DMS53 (cell line): ENCODE measurements at regions not wholly inside any gene's neighbourhood (a gene's known extent, or its start where the extent isn't known, plus 50 kb on each side); places are given as distances from the start of the nearest gene placed in this dataset.

Experiments used
- DNase-seq: peaks from one replicate; lab custom pipeline; 2025; lab: John Stamatoyannopoulos, UW

DNA sequence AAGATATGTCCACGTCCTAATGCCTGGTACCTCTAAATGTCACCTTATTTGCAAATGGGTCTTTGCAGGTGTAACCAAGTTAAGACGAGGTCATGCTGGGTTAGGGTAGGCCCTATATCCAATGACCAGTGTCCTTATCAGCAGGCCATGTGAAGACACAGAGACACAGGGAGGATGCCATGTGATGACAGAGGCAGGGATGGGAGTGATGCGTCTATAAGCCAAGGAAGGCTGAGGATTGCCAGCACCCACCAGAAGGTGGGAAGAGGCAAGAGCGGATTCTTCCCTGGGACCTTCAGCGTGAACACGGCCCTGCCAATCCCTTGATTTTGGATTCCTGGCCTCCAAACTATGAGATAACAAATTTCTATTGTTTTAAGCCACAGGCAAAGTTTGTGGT, 123.4 kb upstream of the CXCL14 start:
- DNase-seq, result no peak

DNA sequence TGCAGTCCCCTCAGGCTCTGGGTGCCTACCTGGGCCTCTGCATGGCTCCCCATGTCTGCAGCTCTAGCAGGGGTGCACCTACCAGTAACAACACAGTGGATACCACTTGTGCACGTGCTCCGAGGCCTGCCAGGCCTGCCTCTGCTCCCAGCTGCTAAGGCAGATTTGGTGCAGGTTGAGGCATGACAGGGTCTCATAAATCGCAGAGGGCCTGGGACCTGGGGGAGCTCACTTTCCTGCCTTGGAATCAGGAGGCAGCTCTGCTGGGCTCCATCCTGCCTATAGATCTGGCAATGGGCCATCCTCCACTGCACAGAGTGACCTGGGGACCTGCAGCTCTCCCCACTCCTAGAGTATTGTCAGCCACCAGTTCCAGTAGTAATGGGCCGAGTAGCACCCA, 121.9 kb upstream of the CXCL14 start:
- DNase-seq, result no peak

DNA sequence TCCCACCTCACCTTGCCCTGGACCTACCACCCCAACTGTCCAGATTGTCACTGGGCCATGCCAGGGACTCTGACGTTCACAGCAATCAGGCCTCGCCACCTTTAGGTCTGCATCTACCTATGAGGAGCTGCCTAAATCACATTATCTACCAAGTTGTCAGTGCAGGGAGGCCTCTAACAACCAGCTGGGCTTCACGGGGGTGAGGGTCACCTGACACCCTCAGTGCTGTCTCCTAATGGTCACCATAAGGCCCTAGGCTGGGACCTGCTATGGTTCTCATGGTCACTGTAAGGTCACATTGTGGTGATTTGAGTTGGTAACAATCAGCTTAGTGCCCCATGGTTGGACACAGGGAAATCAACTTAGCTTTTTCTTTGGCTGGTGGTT, 119.2 kb upstream of the CXCL14 start:
- no peak for DNase-seq

DNA sequence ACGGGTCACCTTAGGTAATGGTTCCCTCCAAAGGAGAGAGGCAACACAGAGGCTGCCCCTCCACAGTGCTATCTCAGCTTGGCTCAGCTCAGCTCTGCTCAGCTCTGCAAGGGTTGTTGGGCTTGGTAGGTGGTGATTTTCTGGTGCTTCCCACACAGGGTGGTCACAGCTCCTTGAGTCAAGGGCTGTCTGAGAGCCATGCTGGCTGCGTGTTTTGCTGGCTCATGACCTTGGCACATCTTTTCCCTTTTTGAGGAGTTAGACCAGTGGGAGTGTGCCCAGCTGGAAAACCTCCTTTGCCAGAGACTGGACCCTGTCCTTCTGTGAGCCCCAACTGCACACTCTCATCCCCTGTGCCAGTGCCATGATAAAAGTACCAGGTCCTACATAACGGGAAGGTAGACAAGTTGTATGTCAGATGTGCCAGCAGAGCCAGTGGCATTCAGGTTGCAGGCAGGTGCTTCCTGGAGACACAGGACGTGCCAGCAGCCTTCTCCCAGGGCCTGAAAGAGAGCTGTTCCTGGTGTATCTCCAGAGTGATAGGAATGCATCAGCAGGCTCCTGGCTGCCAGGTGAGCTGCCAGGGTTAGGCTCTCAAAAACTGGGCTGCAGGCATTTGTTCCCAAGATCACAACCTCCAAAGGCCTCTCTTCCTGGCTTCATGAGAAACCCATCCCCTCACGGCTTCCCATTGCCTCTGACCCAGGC, 118.6 kb upstream of the CXCL14 start:
- DNase-seq, result no peak

DNA sequence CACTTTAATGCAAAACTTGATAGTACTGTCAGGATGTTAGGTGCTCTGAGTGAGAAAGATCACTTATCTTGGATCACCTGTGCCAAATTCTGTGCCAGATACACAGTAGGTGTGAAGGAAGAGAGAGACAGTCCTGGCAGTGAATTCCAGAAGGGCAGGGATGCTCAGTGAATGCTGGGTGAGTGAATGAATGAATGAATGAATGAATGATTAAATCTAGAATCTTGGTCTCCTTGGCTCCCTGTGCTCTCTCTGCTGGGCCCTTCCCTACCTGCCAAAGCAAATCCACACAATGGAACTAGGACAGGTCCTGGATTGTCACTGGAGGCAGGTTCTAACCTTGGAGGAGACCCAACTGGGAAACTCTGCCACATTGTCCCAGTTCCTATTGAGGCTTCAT, 117.5 kb upstream of the CXCL14 start:
- no peak for DNase-seq

DNA sequence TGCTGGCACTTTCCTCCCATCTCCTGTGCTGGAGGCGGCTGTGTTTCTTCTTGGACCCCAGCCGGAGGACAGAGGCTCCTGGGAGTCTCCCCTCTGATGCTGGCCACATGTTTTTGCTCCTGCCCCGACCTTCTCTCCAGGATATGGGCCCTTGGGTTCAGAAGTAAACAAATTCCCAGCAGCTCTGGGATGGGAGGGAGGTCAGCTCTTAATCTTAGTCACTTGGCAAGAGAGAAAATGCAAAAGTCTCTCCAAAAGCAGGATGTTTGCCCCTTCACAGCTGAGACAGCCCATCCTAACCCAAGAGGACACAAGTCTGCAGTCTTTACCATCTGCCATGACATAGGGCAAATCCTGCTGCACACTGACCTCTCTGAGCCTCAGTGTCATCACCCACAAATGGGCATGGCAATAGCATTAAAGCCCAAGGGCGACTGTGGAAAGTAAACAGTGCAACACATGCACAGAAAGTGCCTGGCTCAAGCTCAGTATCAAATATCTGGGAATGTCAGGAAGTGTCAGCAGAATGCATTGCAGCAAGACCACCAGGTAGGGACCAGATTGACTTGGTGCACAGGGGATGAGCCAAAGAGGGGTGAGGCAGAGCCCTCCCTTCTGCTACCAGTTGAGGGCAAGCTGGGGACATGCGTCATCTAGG, 117.0 kb upstream of the CXCL14 start:
- DNase-seq, result no peak

DNA sequence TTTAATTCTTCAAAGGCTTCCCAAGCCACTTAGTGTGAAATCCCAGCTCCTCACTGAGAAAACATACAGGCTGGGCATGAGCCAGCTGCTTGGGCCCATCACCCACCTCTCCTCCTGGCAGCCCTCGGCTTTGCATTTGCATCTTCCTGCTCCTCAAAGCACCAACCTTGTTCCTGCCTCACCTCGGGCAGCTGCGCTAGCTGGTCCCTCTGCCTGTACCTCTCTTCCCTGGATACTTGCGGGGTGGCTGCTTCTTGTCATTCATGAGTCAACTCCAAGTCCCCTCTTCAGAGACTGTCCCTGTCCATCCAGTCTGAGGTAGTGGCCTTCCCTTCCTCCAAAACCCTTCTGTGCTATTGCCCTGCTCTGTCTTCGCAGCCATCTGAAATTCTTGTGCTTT, 116.1 kb upstream of the CXCL14 start:
- no peak for DNase-seq

DNA sequence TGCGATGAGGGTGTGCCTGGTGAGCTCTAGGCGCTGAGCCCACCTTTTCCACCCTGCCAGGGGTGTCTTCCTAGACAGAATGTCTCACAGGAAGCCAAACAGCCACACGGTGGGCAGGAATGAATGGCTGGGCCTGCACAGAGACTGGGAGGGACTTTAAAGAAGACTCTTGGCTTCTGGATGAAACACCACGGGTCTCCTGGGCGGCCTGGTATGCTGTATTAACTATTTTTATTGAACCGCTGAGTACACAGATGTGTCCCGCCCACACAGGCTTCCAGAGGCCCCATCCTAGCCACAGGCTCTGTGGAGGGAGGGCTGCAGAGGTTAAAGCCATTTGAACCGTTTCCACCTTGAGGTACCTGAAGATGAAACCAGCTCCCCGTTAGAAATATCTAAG, 115.2 kb upstream of the CXCL14 start:
- no peak for DNase-seq

DNA sequence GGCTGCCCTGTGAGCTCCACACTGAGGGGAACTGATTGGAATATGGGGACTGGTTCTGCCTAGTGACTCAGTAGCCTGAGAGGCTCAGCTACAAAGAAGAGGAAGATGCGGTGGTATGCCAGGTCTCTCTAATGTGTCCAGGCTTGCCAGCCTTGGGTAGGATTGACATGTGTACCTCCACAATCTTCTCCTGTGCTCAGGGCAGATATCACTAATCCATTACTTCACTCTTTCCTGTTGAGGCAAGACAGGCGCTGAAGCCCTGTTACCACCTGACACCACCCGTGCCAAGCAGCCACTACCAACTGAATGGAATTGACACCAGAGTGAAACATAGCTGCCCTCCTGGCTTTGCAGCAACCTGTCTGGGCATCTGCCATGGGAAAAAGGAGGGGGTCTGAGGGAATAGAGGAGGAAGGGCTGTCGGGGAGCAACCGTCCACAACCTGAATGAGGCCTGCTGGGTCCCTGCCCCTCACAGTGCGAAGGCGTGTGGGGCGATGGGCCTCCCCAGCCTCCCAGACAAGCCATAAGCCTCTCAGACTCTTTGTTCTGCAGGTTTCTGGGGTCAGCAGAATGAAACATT, 114.7 kb upstream of the CXCL14 start:
- DNase-seq, result no peak

DNA sequence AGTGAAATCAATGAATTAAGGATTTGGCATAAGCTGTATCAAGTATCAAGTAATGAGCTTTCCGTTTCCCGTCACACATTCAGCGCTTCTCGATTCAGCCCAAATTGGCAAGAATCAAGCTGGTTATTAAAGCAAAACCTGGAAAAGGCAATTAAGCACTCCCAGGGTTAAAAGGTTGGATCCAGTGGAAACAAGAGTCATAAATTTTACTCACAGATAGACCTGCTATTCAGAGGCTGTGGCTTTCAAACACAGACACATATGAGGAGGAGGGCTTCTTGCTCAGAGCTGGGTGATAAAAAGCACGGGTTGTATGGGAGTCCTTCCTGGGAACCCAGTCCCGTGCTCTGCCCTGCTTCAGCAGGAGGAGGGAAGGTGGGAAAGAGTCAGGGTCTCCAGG, 112.3 kb upstream of the CXCL14 start:
- DNase-seq, result no peak

DNA sequence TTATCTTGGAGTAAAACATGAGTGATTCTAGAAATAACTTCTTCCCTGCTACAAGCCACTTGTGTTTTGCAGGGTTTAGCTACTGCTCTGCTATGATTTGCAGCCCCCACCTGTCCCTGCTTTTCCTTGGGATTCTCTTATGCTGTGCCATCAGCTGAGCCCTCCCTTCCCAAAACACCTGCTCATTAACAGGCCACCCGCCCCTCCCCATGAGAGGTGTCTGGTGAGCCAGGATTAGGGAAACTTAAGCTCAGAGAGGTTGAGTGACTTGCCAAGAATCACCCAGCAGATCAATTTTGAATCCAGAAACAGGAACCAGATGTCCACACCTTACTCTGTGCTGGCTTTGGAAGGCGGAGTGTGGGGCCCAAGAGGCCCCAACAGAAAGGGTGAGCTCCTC, 111.7 kb upstream of the CXCL14 start:
- no peak for DNase-seq

DNA sequence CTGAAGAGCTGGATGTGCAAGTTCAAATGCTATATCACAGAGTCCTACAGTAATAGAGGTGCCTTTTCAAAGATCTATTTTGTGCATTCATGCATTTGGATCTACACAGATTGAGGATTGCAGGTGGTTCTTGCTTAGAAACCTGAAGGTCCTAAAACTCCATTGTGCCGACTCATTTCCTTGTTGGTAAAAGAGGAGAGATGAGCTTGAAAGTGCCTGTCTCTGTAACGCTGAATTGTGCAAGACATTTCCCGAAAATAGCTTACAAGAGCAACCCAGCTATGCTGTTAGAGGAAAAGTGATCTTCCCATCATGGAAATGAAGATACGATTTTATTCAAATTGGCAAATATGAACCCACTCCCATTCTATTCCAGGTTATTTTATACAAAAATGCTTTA, 110.7 kb upstream of the CXCL14 start:
- peak; percentile 10 for DNase-seq

DNA sequence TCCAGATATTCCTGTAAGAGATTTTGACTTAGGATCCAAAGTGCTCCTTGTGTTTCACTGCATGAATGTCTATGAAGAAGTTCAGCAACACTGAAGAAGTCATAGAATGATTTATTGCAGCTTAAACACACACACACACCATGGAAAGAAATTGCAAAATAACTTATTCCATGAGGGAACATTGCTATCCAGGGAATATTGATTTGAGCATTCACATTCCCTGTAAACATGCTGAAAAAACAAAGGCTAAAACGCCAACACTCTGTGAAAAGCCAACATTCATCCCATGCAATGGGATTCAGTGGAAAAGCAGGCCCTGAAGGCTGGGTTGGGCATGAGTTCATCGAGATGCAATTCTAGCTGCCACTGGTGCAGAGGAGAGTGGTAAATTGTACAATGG, 109.6 kb upstream of the CXCL14 start:
- DNase-seq, result no peak

DNA sequence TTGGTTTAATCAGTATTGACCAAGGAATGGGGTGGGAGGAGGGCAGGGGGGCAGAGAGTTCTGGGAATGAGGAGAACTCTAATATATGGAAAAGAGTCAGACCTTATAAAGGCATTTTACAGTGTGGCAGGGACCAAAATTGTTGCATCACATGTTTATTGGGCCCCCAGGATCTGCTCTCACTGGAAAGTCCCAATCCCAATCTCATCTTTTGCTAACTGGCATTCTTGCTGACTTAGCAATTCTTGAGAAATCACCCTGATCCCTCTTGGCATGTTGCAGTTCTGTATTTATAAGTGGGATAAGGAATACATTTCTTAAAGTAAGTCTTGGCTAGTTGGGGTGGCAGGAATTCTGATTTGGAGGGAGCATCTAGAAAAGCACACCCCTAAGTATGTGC, 104.4 kb upstream of the CXCL14 start:
- DNase-seq, result no peak

DNA sequence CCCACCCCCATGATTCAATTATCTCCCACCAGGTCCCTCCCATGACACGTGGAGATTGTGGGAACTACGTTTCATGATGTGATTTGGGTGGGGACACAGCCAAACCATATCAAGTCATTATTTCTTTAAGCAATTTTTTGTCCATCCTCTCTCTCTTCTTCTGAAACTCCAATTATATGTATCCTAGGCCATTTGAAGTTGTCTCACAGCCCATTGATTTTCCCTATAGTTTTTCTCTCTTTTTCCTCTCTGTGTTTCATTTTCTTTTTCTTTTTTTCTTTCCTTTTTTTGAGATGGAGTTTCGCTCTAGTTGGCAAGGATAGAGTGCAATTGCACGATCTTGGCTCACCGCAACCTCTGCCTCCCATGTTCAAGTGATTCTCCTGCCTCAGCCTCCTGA, 101.9 kb upstream of the CXCL14 start:
- no peak for DNase-seq

DNA sequence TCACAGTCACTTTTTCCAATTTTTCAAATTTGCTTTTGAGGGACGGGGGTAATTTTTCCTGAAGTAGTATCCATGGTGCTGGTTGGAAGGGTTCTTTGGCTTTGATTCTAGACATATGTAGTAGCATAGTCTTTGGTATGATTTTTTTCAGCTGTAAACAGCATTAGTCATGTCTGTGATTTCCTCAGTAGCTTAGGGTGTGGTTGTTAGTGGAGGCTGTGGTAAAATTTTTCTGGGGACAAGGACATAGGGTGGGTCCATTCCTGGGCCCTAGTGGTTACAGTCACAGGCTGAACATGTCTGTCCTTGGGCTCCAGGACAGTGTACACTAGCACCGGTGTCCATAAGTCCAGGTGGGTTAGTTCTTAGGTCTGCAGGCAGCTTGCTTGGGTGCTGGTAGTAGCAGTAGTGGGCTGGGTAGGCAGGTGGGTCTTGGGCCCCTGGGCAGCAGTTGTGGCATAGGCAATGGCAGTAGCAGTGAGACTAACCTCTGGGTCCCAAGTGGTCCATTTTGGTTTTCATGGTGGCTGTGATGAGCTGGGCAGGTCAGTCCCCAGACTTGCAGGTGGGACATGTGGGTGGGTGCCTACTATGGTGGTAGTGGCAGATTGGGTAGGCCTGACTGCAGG, 100.0 kb upstream of the CXCL14 start:
- DNase-seq, result no peak

DNA sequence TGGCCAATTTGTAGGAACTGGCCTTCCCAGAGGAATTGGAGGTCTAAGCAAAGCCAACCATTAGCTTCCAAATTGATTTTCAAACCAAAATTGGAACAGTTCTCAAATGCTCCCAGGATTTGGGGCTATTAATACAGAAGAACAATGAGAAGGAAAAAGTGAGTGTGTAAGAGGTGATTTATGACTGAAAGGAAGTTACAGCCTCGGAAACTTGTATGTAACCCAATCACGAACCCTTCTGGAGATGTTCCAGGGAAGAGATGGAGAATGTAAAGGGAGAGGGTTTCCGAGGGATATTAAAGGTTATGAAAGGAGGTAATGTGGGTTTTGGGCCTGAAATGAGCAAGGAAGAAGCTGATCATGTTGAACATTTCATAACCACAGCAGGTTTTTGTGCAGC, 93.2 kb upstream of the CXCL14 start:
- DNase-seq, result no peak

DNA sequence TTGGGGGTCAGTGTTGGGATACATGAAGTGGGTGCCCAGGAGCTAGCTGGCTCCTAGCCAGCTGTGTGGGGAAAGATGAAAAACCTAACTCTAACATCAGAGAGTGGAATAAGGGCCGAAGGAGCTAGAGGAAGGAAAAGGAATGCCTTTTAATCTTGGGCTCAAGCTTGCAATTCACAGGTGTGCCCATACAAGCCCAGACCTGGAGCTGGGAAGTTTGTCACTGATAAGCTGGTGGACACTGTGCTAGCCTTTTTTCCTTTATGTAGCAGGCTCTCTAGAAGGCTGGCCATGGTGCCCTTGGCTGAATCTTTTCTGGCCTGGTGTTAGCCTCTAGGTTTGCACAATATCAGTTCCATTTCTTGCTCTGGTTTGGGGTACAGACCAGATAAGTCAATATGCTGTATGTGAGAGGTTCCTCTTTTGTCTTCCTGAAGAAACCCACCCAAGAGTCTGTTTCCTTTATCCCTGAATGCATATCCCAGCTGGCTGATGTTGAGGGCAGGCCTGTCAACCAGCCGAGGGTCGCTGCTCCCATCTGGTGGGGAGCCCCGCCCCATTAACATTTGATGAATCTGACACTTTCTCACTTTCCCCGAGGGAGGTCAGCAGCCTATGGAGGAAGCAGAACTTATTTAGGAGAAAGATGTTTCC, 92.4 kb upstream of the CXCL14 start:
- no peak for DNase-seq

DNA sequence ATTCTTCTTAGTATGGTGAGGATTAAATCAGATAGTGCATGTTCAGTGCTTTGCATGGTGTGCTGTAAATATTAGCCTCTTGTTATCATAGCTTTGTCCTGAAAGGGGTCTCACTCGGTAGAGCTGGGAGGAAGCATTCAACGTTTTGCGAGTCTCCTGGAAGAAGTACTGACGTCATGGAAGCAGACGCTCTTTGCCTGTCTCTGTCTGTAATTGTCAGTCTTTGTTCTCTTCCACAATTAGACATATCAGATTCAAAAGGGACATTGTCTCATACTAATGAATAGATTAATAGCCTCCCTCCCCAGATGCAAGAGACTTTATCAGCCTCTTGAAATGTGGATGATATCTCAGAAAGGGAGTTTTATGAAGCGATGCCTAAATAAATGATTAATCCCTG, 91.8 kb upstream of the CXCL14 start:
- no peak for DNase-seq

DNA sequence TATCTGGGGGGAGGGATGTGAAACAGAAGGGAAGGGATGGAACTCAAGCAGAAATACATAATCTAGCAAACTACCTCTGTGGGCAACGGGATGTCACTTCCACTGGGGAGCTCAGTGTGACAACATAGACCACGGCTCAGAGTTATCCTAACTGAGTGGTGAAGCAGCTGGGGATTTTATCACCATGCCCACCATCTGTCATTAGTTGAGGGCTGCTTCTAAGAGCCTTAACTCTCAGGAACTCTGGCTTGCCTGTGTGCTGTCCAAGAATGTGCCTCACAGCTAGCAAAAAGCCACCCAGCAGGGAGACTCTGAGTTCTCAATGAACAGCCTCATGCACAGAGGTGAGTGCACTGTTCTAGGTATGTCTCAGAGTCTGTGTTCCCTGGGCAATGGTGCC, 90.6 kb upstream of the CXCL14 start:
- no peak for DNase-seq

DNA sequence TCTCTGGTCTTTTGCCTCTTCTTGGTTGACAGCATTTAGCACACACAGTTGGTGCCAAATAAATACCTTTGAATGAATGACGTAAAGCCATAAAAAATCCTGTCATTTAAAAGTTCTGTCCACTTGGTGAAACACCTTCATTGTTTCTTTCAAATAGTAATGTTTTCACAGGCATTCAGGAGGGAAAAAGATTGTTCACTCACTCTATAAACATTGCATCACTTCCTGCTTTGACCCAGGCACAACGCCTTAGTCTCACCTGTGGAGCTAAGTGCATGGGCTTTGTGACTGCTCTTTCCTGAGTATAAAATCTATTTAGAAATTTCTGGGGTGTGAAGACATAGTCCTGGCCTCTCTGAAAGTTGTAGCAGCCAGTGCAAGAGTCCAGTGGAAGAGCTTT, 88.9 kb upstream of the CXCL14 start:
- peak; percentile 73 for DNase-seq

DNA sequence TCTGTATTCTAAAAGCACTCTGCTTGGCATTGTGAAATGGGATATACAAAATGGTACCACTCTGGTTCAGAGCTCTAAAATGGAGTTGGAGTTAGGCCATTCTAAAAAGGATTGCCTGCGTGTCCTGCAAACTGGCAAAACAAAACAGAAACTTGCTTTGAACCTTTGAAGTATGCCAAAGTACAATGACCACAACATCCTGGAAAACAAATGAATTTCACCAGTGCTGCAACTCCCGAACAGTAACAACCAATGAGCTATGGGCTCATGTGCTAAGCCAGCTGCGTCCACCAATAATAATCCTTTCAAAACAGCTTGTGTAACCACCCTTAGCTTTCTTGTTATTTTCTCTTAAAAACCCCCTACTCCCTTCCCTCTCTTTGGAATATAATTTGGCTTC, 88.4 kb upstream of the CXCL14 start:
- DNase-seq, result no peak

DNA sequence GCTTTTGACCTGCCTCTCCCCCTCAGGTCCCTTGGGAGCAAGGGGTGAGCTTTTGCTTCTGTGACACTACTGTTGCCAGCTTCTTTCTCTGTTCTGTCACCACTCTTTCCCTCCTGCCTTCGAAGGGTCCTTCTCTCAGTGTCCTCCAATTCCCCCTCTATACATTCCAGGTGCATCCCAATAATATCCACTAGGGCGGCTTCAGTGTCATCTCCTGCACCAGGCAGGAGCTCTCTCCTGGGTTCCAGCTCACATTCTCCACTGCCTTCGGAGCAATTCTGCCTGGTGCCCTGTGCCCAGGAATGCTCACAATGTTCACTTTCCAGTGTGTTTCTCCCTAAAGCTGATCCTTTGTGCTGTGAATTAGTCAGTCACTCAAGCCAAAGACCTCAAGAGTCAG, 83.9 kb upstream of the CXCL14 start:
- no peak for DNase-seq
